Endodermal cell (in vitro differentiated cells): ENCODE measurements at regions not wholly inside any gene's neighbourhood (a gene's known extent, or its start where the extent isn't known, plus 50 kb on each side); places are given as distances from the start of the nearest gene placed in this dataset.

Experiments
- DNase-seq: peaks from one replicate; pipeline ENCODE4 v3.0.0-alpha.2; 2017
- H3K27ac ChIP-seq: 2 replicates; pipeline ENCODE4 v1.5.1; 2013; ENCODE audit warnings: mild to moderate bottlenecking, low read depth, low read length, moderate library complexity
- H3K27me3 ChIP-seq: 2 replicates; pipeline ENCODE4 v1.6.1; 2013; ENCODE audit warnings: mild to moderate bottlenecking, low read length, moderate library complexity; ENCODE audit not compliant: insufficient read depth, control insufficient read depth, poor library complexity, severe bottlenecking
- H3K36me3 ChIP-seq: 2 replicates; pipeline ENCODE4 v1.7.0; 2013; ENCODE audit warnings: mild to moderate bottlenecking, low read length, moderate library complexity; ENCODE audit not compliant: control insufficient read depth, insufficient read depth
- H3K4me1 ChIP-seq: one replicate; pipeline ENCODE4 v1.7.0; 2013; ENCODE audit warnings: low read length; ENCODE audit not compliant: control insufficient read depth, insufficient read depth
- H3K4me3 ChIP-seq: 2 replicates; pipeline ENCODE4 v1.5.1; 2013; ENCODE audit warnings: mild to moderate bottlenecking, low read length, moderate library complexity
- H3K9ac ChIP-seq: 2 replicates; pipeline ENCODE4 v1.6.1; 2013; ENCODE audit warnings: mild to moderate bottlenecking, low read length, moderate library complexity; ENCODE audit not compliant: poor library complexity, severe bottlenecking; ENCODE audit errors: extremely low read depth
- H3K9me3 ChIP-seq: 2 replicates; pipeline ENCODE4 v1.6.1; 2013; ENCODE audit warnings: mild to moderate bottlenecking, low read length, moderate library complexity; ENCODE audit not compliant: control insufficient read depth
- H3K27ac Mint-ChIP-seq: 2 replicates; pipeline ENCODE4 v1.8.0; 2020; ENCODE audit warnings: mixed read lengths
- H3K27me3 Mint-ChIP-seq: 2 replicates; pipeline ENCODE4 v1.8.0; 2021; ENCODE audit warnings: mild to moderate bottlenecking, mixed read lengths; ENCODE audit not compliant: insufficient read depth
- H3K36me3 Mint-ChIP-seq: 2 replicates; pipeline ENCODE4 v1.8.0; 2020; ENCODE audit warnings: low read depth, mixed read lengths
- H3K4me1 Mint-ChIP-seq: 2 replicates; pipeline ENCODE4 v1.8.0; 2020; ENCODE audit warnings: mixed read lengths
- H3K4me3 Mint-ChIP-seq: 2 replicates; pipeline ENCODE4 v1.8.0; 2020; ENCODE audit warnings: mild to moderate bottlenecking, moderate library complexity, mixed read lengths
- H3K9me3 Mint-ChIP-seq: 2 replicates; pipeline ENCODE4 v1.8.0; 2020; ENCODE audit warnings: mild to moderate bottlenecking, mixed read lengths
- CTCF ChIP-seq: fragments of 200-600 bp; sonication (generic); conservative IDR thresholded peaks from 2 replicates; pipeline ENCODE4 v1.5.0; 2021; ENCODE audit warnings: antibody characterized with exemption, mild to moderate bottlenecking
- WGBS, 2 experiments: methylation state at CpG; one replicate each; pipeline versions ENCODE4 v1.1.5 to v1.1.7; 2013; ENCODE audit warnings: missing lambda C conversion rate in 2 of 2, mixed read lengths in 1 of 2; ENCODE audit not compliant: insufficient coverage in 1 of 2, insufficient read length in 1 of 2; 5-methylcytosine and 5-hydroxymethylcytosine counted together

- Mint-ChIP-seq H3K4me3 (no peak overlapping the region), H3K27me3 (no peaks in the 10 kb centered on the region), H3K27ac (no peak overlapping the region), H3K36me3 (no peaks in the 10 kb centered on the region), H3K9me3 (no peaks in the 10 kb centered on the region), H3K4me1 (no peaks in the 10 kb centered on the region)
- H3K27ac ChIP-seq: no peak overlapping the region
- no peak overlapping the region for H3K9ac ChIP-seq
- TF ChIP-seq CTCF: no peak
- DNase-seq: no peak
- H3K27me3 ChIP-seq: no peaks in the 10 kb centered on the region
- WGBS, 2 experiments: 86 to 100% methylated on average over 1 to 3 of the region's 3 CpGs
- H3K36me3 ChIP-seq: no peaks in the 10 kb centered on the region
- H3K4me1 ChIP-seq: no peaks in the 10 kb centered on the region
- H3K9me3 ChIP-seq: no peaks in the 10 kb centered on the region
- H3K4me3 ChIP-seq: no peak overlapping the region
These were observed 267.6 kb upstream of the MDFIC2 start for GRCh38 chr3:70580021-70580420.

- no peaks in the 10 kb centered on the region for H3K4me1 ChIP-seq
- no peak overlapping the region for H3K27ac ChIP-seq
- H3K9me3 Mint-ChIP-seq: peaks cover 3% of the 10 kb centered on the region
- 93 to 100% methylated on average over 1 of the region's 1 CpG for WGBS, 2 experiments
- TF ChIP-seq CTCF: no peak
- H3K27me3 Mint-ChIP-seq: no peaks in the 10 kb centered on the region
- no peaks in the 10 kb centered on the region for H3K9me3 ChIP-seq
- no peak for DNase-seq
- no peaks in the 10 kb centered on the region for H3K4me1 Mint-ChIP-seq
- no peaks in the 10 kb centered on the region for H3K27me3 ChIP-seq
- H3K4me3 ChIP-seq: no peak overlapping the region
- no peak overlapping the region for H3K27ac Mint-ChIP-seq
- H3K4me3 Mint-ChIP-seq: no peak overlapping the region
- no peak overlapping the region for H3K9ac ChIP-seq
- no peaks in the 10 kb centered on the region for H3K36me3 Mint-ChIP-seq
- no peaks in the 10 kb centered on the region for H3K36me3 ChIP-seq
These were observed 259.3 kb upstream of the MDFIC2 start for GRCh38 chr3:70571696-70572095.

GRCh38 chr3:70570584-70570983 is 258.1 kb upstream of the MDFIC2 start:
- no peaks in the 10 kb centered on the region for H3K36me3 ChIP-seq
- no peaks in the 10 kb centered on the region for H3K4me1 ChIP-seq
- Mint-ChIP-seq H3K27me3 (no peaks in the 10 kb centered on the region), H3K4me1 (no peaks in the 10 kb centered on the region), H3K36me3 (no peaks in the 10 kb centered on the region), H3K27ac (no peak overlapping the region), H3K9me3 (peaks cover 3% of the 10 kb centered on the region), H3K4me3 (no peak overlapping the region)
- no peaks in the 10 kb centered on the region for H3K9me3 ChIP-seq
- 100% methylated on average over 1 of the region's 1 CpG; no CpG with 5 or more reads in 1 of the 2 experiments for WGBS, 2 experiments
- no peak for TF ChIP-seq CTCF
- H3K9ac ChIP-seq: no peak overlapping the region
- no peak for DNase-seq
- no peaks in the 10 kb centered on the region for H3K27me3 ChIP-seq
- H3K27ac ChIP-seq: no peak overlapping the region
- no peak overlapping the region for H3K4me3 ChIP-seq
